ENCODE measurements at regions not wholly inside any gene's neighbourhood (a gene's known extent, or its start where the extent isn't known, plus 50 kb on each side); places are given as distances from the start of the nearest gene placed in this dataset.

DNA sequence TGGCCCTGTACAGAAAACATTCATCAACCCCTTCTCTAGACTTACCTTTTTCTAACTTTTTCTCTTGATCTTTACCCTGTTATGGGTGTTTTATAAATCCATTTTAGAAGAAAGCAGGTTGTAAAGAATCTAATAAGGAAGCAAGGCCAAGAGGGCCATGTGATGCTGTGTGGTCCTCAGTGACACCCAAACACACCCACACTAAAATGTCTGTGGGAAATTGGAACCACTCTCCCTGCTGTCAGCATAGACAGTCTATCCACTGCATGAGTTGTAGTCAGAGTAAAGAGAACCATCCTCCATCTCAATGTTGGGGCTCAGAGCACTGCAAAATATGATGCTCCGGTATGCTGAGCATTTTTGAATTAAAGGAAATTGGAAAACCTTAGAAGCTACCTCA lies 235.5 kb downstream of the SKIDA1 start:
- TF ChIP-seq, protein P1, sequence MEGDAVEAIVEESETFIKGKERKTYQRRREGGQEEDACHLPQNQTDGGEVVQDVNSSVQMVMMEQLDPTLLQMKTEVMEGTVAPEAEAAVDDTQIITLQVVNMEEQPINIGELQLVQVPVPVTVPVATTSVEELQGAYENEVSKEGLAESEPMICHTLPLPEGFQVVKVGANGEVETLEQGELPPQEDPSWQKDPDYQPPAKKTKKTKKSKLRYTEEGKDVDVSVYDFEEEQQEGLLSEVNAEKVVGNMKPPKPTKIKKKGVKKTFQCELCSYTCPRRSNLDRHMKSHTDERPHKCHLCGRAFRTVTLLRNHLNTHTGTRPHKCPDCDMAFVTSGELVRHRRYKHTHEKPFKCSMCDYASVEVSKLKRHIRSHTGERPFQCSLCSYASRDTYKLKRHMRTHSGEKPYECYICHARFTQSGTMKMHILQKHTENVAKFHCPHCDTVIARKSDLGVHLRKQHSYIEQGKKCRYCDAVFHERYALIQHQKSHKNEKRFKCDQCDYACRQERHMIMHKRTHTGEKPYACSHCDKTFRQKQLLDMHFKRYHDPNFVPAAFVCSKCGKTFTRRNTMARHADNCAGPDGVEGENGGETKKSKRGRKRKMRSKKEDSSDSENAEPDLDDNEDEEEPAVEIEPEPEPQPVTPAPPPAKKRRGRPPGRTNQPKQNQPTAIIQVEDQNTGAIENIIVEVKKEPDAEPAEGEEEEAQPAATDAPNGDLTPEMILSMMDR (IDR thresholded peaks at IDR 0.05), result no peak
- TF ChIP-seq POLR2A (IDR thresholded peaks at IDR 0.05), result no peak
